CD4-positive, CD25-positive, alpha-beta regulatory T cell (primary cell): ENCODE measurements at regions not wholly inside any gene's neighbourhood (a gene's known extent, or its start where the extent isn't known, plus 50 kb on each side); places are given as distances from the start of the nearest gene placed in this dataset.

ENCODE experiments used
- ATAC-seq, 2 donors: fragments of 150-1000 bp; cut with Tn5 transposase; one replicate each; pipeline ENCODE4 v1.10.0; 2021; ENCODE audit warnings: low read depth in 2 of 2, moderate number of reproducible peaks in 2 of 2, moderate library complexity in 1 of 2
- DNase-seq, 3 donors: peaks; one replicate each; pipeline versions ENCODE4 v3.0.0 to v3.0.0-alpha.2; 2012 to 2022; ENCODE audit warnings: mixed read lengths in 1 of 3
- H3K27ac ChIP-seq: one replicate; pipeline ENCODE4 v1.7.0; 2013; ENCODE audit warnings: mild to moderate bottlenecking, low read length; ENCODE audit not compliant: insufficient read depth, poor library complexity, severe bottlenecking
- H3K27me3 ChIP-seq: one replicate; pipeline ENCODE4 v1.7.0; 2013; ENCODE audit warnings: low read length; ENCODE audit not compliant: control insufficient read depth, insufficient read depth
- H3K36me3 ChIP-seq: one replicate; pipeline ENCODE4 v1.7.0; 2013; ENCODE audit warnings: mild to moderate bottlenecking, low read length, moderate library complexity; ENCODE audit not compliant: control insufficient read depth, insufficient read depth
- H3K4me1 ChIP-seq: 2 replicates; pipeline ENCODE4 v1.7.0; 2013; ENCODE audit warnings: mild to moderate bottlenecking, low read length; ENCODE audit not compliant: insufficient read depth, control insufficient read depth, poor library complexity, severe bottlenecking
- H3K4me3 ChIP-seq: one replicate; pipeline ENCODE4 v1.7.0; 2013; ENCODE audit warnings: low read depth, mild to moderate bottlenecking, low read length, moderate library complexity
- H3K9me3 ChIP-seq, 2 experiments: 1 replicate in 1 of 2; 2 replicates in 1 of 2; pipeline ENCODE4 v1.7.0; 2013; ENCODE audit warnings: low read length in 2 of 2, mild to moderate bottlenecking in 1 of 2, moderate library complexity in 1 of 2; ENCODE audit not compliant: control insufficient read depth in 2 of 2
- H3K27ac Mint-ChIP-seq, 3 donors: one replicate each; pipeline ENCODE4 v1.8.0; 2020 to 2022; ENCODE audit warnings: mild to moderate bottlenecking in 3 of 3, mixed read lengths in 3 of 3, moderate library complexity in 2 of 3
- H3K27me3 Mint-ChIP-seq: one replicate; pipeline ENCODE4 v1.8.0; 2022; ENCODE audit warnings: mild to moderate bottlenecking, mixed read lengths
- H3K36me3 Mint-ChIP-seq: one replicate; pipeline ENCODE4 v1.8.0; 2020; ENCODE audit warnings: mixed read lengths
- H3K4me1 Mint-ChIP-seq, 4 donors: one replicate each; pipeline ENCODE4 v1.8.0; 2020 to 2022; ENCODE audit warnings: mixed read lengths in 4 of 4, mild to moderate bottlenecking in 1 of 4
- H3K4me3 Mint-ChIP-seq, 4 donors: one replicate each; pipeline ENCODE4 v1.8.0; 2020 to 2022; ENCODE audit warnings: mild to moderate bottlenecking in 4 of 4, mixed read lengths in 4 of 4, moderate library complexity in 3 of 4
- H3K9me3 Mint-ChIP-seq, 7 donors: one replicate each; pipeline ENCODE4 v1.8.0; 2020 to 2022; ENCODE audit warnings: mixed read lengths in 7 of 7, mild to moderate bottlenecking in 3 of 7, moderate library complexity in 2 of 7

DNA sequence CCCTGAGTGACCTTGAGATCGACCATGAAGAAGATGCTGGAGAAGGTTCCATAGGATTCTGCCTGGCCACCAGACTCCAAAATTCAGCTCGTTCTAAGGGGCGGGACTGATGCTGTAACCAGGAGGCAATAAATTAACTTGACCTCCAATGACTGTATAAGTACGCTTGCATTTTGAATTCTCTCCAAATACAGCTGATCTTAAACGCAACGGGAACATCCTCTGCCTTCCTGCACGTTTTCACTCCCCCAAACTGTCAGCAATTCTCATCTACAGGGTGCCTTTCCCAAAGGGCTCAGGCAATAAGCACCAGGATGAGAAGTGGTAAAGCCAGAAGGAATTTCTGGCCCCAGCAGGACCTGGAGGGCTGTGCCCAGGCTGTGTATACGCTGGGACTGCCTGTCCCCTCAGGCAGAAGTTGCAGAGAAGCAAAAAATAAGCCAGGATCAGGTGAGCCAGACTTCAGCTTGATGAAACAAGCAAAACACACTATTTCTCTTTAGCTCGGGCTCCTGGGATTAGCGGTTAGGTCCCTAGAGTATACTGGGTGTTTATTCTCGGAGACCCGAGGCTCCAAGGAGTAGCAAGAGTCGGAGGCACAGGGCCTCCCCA lies 124.8 kb downstream of the LRIG2 start:
- H3K4me1 ChIP-seq = no peaks in the 10 kb centered on the region
- no peak for ATAC-seq
- peaks cover 3% of the 10 kb centered on the region for H3K36me3 Mint-ChIP-seq
- no peaks in the 10 kb centered on the region for H3K36me3 ChIP-seq
- no peak overlapping the region for H3K4me3 ChIP-seq
- peaks cover 0 to 5% (median 0%) of the 10 kb centered on the region in 4 donors for H3K4me1 Mint-ChIP-seq
- no peak for DNase-seq
- H3K27ac Mint-ChIP-seq = no peak overlapping the region
- no peaks in the 10 kb centered on the region for H3K9me3 ChIP-seq
- H3K27me3 ChIP-seq = peaks cover 2% of the 10 kb centered on the region
- no peak overlapping the region for H3K4me3 Mint-ChIP-seq
- H3K27me3 Mint-ChIP-seq = peaks cover 14% of the 10 kb centered on the region
- H3K27ac ChIP-seq = no peak overlapping the region
- peaks cover 0 to 7% (median 3%) of the 10 kb centered on the region in 7 donors for H3K9me3 Mint-ChIP-seq

- Histone ChIP-seq H3K27me3 (peaks cover 2% of the 10 kb centered on the region), H3K27ac (no peak overlapping the region), H3K4me1 (no peaks in the 10 kb centered on the region), H3K4me3 (no peak overlapping the region), H3K36me3 (no peaks in the 10 kb centered on the region), H3K9me3 (no peaks in the 10 kb centered on the region)
- Mint-ChIP-seq H3K4me3 (no peak overlapping the region), H3K9me3 (peaks cover 0 to 2% (median 0%) of the 10 kb centered on the region in 7 donors), H3K27ac (no peak overlapping the region), H3K4me1 (no peaks in the 10 kb centered on the region), H3K27me3 (peaks cover 14% of the 10 kb centered on the region), H3K36me3 (no peaks in the 10 kb centered on the region)
- DNase-seq (no peak), ATAC-seq (no peak)
Measured at GRCh38 chr1:113198806-113199205, 125.8 kb downstream of the LRIG2 start.

DNA sequence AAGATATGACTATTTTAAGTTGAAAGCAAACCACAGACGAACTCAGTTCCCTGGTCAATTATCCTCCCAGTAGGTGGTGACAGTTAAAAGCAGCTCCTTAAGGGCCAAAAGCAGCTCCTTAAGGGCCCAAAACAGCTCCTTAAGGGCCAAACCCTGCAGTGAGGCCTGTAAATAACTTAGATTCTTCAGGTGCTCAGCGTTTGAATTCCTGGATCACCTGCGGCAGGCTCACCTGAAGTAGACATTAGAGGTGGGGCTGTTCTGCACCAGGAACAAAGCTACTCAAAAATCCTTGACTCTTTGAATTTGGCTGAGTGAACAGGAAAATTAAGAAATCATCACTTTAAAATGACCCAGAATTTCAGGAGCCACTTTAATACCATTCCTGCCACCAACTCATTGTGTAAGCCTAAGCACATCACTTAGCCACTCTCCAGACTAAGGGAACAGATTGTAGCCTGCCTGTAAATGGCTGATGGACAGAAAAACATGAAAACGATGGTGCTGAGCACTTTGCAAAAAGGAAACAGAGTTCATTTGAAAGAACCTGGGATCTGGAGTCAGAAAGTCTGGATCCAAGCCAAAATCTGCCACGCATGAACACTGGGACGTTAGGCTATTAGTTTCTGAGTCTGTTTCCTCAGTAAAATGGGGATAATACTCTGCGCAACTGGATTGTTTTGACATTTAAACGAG lies 126.9 kb downstream of the LRIG2 start:
- no peaks in the 10 kb centered on the region for H3K36me3 ChIP-seq
- no peaks in the 10 kb centered on the region for H3K36me3 Mint-ChIP-seq
- peaks cover 2% of the 10 kb centered on the region for H3K27me3 ChIP-seq
- ATAC-seq = no peak
- H3K9me3 ChIP-seq = no peaks in the 10 kb centered on the region
- H3K27me3 Mint-ChIP-seq = peaks cover 15% of the 10 kb centered on the region
- H3K27ac Mint-ChIP-seq = no peak overlapping the region
- H3K4me1 Mint-ChIP-seq = no peaks in the 10 kb centered on the region
- H3K4me3 Mint-ChIP-seq = no peak overlapping the region
- peaks cover 0 to 2% (median 0%) of the 10 kb centered on the region in 7 donors for H3K9me3 Mint-ChIP-seq
- H3K4me3 ChIP-seq = no peak overlapping the region
- no peak overlapping the region for H3K27ac ChIP-seq
- no peak for DNase-seq
- no peaks in the 10 kb centered on the region for H3K4me1 ChIP-seq

- Mint-ChIP-seq H3K36me3 (no peaks in the 10 kb centered on the region), H3K27me3 (peaks cover 11% of the 10 kb centered on the region), H3K27ac (no peak overlapping the region), H3K9me3 (peaks cover 0 to 2% (median 0%) of the 10 kb centered on the region in 7 donors), H3K4me1 (no peaks in the 10 kb centered on the region), H3K4me3 (no peak overlapping the region)
- Histone ChIP-seq H3K27me3 (no peaks in the 10 kb centered on the region), H3K36me3 (no peaks in the 10 kb centered on the region), H3K4me3 (no peak overlapping the region), H3K4me1 (no peaks in the 10 kb centered on the region), H3K27ac (no peak overlapping the region), H3K9me3 (no peaks in the 10 kb centered on the region)
- DNase-seq (no peak), ATAC-seq (no peak)
Measured at GRCh38 chr1:113201560-113201959, 128.6 kb downstream of the LRIG2 start.

GRCh38 chr1:113205980-113206766 lies 133.2 kb downstream of the LRIG2 start:
- H3K4me3 Mint-ChIP-seq = no peak overlapping the region
- no peak for DNase-seq
- Histone ChIP-seq H3K4me3 (no peak overlapping the region), H3K9me3 (no peaks in the 10 kb centered on the region), H3K27me3 (no peaks in the 10 kb centered on the region), H3K4me1 (no peaks in the 10 kb centered on the region), H3K36me3 (no peaks in the 10 kb centered on the region), H3K27ac (no peak overlapping the region)
- peaks cover 30% of the 10 kb centered on the region for H3K27me3 Mint-ChIP-seq
- H3K27ac Mint-ChIP-seq = no peak overlapping the region
- H3K36me3 Mint-ChIP-seq = no peaks in the 10 kb centered on the region
- H3K4me1 Mint-ChIP-seq = no peaks in the 10 kb centered on the region
- no peak for ATAC-seq
- peaks cover 0 to 2% (median 0%) of the 10 kb centered on the region in 7 donors for H3K9me3 Mint-ChIP-seq

DNA sequence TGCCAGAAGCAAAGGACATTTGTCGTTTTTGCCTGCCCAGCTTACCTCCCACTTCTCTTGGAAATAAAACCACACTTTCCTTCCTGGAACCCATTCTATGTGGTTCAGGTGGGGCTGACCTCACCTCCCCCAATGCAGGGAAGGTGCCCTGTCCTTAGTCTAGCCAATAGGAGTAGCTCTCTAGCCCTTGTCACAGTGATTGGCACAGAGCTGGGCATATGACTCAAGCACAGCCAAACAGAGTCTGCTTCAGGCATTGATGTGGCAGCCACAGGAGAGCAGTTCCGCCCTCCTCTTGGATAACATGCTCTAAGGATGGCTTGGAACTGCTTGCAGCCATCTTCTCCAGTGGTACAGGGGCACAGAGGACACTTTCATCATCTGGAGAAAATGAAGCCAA lies 134.0 kb downstream of the LRIG2 start:
- no peaks in the 10 kb centered on the region for H3K27me3 ChIP-seq
- no peaks in the 10 kb centered on the region for H3K4me1 ChIP-seq
- ATAC-seq = no peak
- Mint-ChIP-seq H3K4me3 (no peak overlapping the region), H3K27me3 (peaks cover 31% of the 10 kb centered on the region), H3K9me3 (peaks cover 0 to 2% (median 0%) of the 10 kb centered on the region in 7 donors), H3K4me1 (no peaks in the 10 kb centered on the region), H3K36me3 (no peaks in the 10 kb centered on the region), H3K27ac (no peak overlapping the region)
- no peak overlapping the region for H3K4me3 ChIP-seq
- no peaks in the 10 kb centered on the region for H3K36me3 ChIP-seq
- no peak overlapping the region for H3K27ac ChIP-seq
- H3K9me3 ChIP-seq = no peaks in the 10 kb centered on the region
- DNase-seq = peak in 1 of 3 donors; percentile 30

DNA sequence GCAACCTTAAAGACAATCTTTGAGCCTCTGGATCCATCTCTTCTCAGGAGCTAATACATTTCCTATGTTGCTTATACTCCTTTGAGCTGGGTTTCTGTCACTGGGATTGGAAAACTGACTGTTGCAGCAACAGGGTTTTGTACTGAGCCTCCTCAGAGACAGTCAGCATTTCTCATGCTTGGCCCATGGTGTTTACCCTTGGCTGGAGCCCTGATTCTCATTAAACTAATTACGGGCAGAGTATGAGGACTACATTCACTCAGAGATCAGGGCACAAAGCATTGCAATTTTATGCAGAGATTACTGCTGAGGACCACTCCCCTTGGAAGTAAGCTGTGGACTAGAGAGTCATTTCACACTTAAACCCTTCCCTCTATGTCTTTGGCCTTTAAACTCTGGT lies 134.5 kb downstream of the LRIG2 start:
- H3K4me3 ChIP-seq = no peak overlapping the region
- Mint-ChIP-seq H3K36me3 (no peaks in the 10 kb centered on the region), H3K27ac (no peak overlapping the region), H3K4me3 (no peak overlapping the region), H3K9me3 (peaks cover 0 to 2% (median 0%) of the 10 kb centered on the region in 7 donors), H3K27me3 (peaks cover 31% of the 10 kb centered on the region), H3K4me1 (no peaks in the 10 kb centered on the region)
- no peak overlapping the region for H3K27ac ChIP-seq
- H3K9me3 ChIP-seq = no peaks in the 10 kb centered on the region
- no peaks in the 10 kb centered on the region for H3K27me3 ChIP-seq
- H3K4me1 ChIP-seq = no peaks in the 10 kb centered on the region
- DNase-seq = no peak
- ATAC-seq = no peak
- H3K36me3 ChIP-seq = no peaks in the 10 kb centered on the region
